ENCODE measurements at regions not wholly inside any gene's neighbourhood (a gene's known extent, or its start where the extent isn't known, plus 50 kb on each side); places are given as distances from the start of the nearest gene placed in this dataset.

GRCh38 chr15:69852916-69853315, 244.8 kb downstream of the TLE3 start:
- DNase-seq: no peak

GRCh38 chr15:69853544-69853951, 244.2 kb downstream of the TLE3 start:
- no peak for DNase-seq

GRCh38 chr15:69854001-69854400, 243.7 kb downstream of the TLE3 start:
- no peak for DNase-seq

GRCh38 chr15:69854521-69855181, 243.1 kb downstream of the TLE3 start:
- DNase-seq: no peak

- no peak for DNase-seq
These were observed 242.3 kb downstream of the TLE3 start for GRCh38 chr15:69855258-69856000.

GRCh38 chr15:69857250-69857649, 240.5 kb downstream of the TLE3 start:
- no peak for DNase-seq

GRCh38 chr15:69857686-69858391, 239.9 kb downstream of the TLE3 start:
- DNase-seq: no peak

GRCh38 chr15:69858456-69858855, 239.3 kb downstream of the TLE3 start:
- DNase-seq: no peak

- DNase-seq: no peak
These were observed 237.9 kb downstream of the TLE3 start for GRCh38 chr15:69859866-69860265.

- no peak for DNase-seq
These were observed 237.4 kb downstream of the TLE3 start for GRCh38 chr15:69860321-69860720.

GRCh38 chr15:69860921-69861320, 236.8 kb downstream of the TLE3 start:
- DNase-seq: no peak

GRCh38 chr15:69861331-69862171, 236.2 kb downstream of the TLE3 start:
- no peak for DNase-seq

- DNase-seq: no peak
These were observed 235.2 kb downstream of the TLE3 start for GRCh38 chr15:69862540-69862939.

- DNase-seq: no peak
These were observed 234.3 kb downstream of the TLE3 start for GRCh38 chr15:69863446-69863845.

- DNase-seq: no peak
These were observed 232.3 kb downstream of the TLE3 start for GRCh38 chr15:69865369-69865768.

- DNase-seq: no peak
These were observed 229.0 kb downstream of the TLE3 start for GRCh38 chr15:69868756-69869155.

GRCh38 chr15:69869291-69869690, 228.4 kb downstream of the TLE3 start:
- DNase-seq: no peak

GRCh38 chr15:69869881-69870505, 227.7 kb downstream of the TLE3 start:
- no peak for DNase-seq

GRCh38 chr15:69871511-69872134, 226.1 kb downstream of the TLE3 start:
- DNase-seq: no peak

- DNase-seq: no peak
These were observed 223.9 kb downstream of the TLE3 start for GRCh38 chr15:69873807-69874206.

GRCh38 chr15:69874321-69874720, 223.4 kb downstream of the TLE3 start:
- no peak for DNase-seq
